Smooth muscle cell (in vitro differentiated cells): ENCODE measurements at regions not wholly inside any gene's neighbourhood (a gene's known extent, or its start where the extent isn't known, plus 50 kb on each side); places are given as distances from the start of the nearest gene placed in this dataset.

Experiments used
- DNase-seq: peaks from one replicate; lab custom pipeline; 2025; ENCODE audit not compliant: unreplicated experiment; lab: John Stamatoyannopoulos, UW
- H2AFZ ChIP-seq: fragments of 200-600 bp; sonication (generic); 2 replicates; pipeline ENCODE4 v1.6.0; 2016; ENCODE audit warnings: antibody characterized with exemption, low read depth, mild to moderate bottlenecking
- H3F3A ChIP-seq: fragments of 200-600 bp; sonication (generic); 2 replicates; pipeline ENCODE4 v1.6.0; 2017; ENCODE audit warnings: antibody characterized with exemption, low read depth
- H3K27ac ChIP-seq: fragments of 200-600 bp; sonication (generic); 2 replicates; pipeline ENCODE4 v1.5.1; 2016; ENCODE audit warnings: low read depth, mild to moderate bottlenecking
- H3K27me3 ChIP-seq: fragments of 200-600 bp; sonication (generic); 2 replicates; pipeline ENCODE4 v1.6.1; 2016; ENCODE audit warnings: low read depth, mild to moderate bottlenecking
- H3K36me3 ChIP-seq: fragments of 200-600 bp; sonication (generic); 2 replicates; pipeline ENCODE4 v1.5.1; 2016; ENCODE audit warnings: low read depth
- H3K4me1 ChIP-seq: fragments of 200-600 bp; sonication (generic); 2 replicates; pipeline ENCODE4 v1.5.1; 2016; ENCODE audit warnings: low read depth
- H3K4me2 ChIP-seq: fragments of 200-600 bp; sonication (generic); 2 replicates; pipeline ENCODE4 v1.6.0; 2016; ENCODE audit warnings: mild to moderate bottlenecking
- H3K4me3 ChIP-seq: fragments of 200-600 bp; sonication (generic); 2 replicates; pipeline ENCODE4 v1.5.1; 2016; ENCODE audit warnings: mild to moderate bottlenecking
- H3K79me2 ChIP-seq: fragments of 200-600 bp; sonication (generic); 2 replicates; pipeline ENCODE4 v1.6.0; 2016; ENCODE audit warnings: low read depth, mild to moderate bottlenecking
- H3K9ac ChIP-seq: fragments of 200-600 bp; sonication (generic); 2 replicates; pipeline ENCODE4 v1.6.0; 2016; ENCODE audit warnings: low read depth
- H3K9me3 ChIP-seq: fragments of 200-600 bp; sonication (generic); replicated peaks from 2 replicates; pipeline ENCODE4 v1.5.1; 2016; ENCODE audit warnings: low read depth
- H4K20me1 ChIP-seq: fragments of 200-600 bp; sonication (generic); 2 replicates; pipeline ENCODE4 v1.6.0; 2016; ENCODE audit warnings: low read depth
- WGBS: methylation state at CpG from one replicate; pipeline ENCODE4 v1.1.7; 2016; ENCODE audit warnings: low lambda C conversion rate; 5-methylcytosine and 5-hydroxymethylcytosine counted together
- TF ChIP-seq, protein P1 (sequence below): fragments of 200-600 bp; sonication (generic); IDR thresholded peaks from 2 replicates; pipeline ENCODE4 v1.5.1; 2017; ENCODE audit warnings: borderline replicate concordance, mild to moderate bottlenecking, antibody characterized with exemption; ENCODE audit not compliant: insufficient read depth, poor library complexity, severe bottlenecking

DNA sequence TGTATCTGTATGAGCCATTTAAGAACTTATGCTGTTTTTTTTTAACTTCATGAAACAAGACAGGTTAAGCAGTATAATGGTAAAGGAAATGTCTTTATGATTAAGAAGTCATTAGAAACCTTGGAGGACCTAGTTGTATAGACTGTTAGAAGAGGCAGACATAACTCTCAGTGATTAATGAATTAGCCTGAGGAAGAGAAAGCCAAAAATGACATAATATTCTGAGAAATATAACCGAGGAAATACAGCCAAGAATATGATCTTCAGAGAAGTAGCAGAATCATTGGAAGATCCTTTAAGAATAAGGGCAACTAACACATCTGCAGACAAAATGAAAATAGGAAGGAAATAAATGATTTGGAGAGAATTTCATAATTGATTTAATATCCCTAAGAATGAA, 738.1 kb upstream of the NCAM2 start:
- no peaks in the 10 kb centered on the region for H4K20me1 ChIP-seq
- no peak overlapping the region for H3K27ac ChIP-seq
- 100% methylated on average over 1 of the region's 1 CpG for WGBS
- no peak for DNase-seq
- H3K36me3 ChIP-seq: no peaks in the 10 kb centered on the region
- H3K4me2 ChIP-seq: no peak overlapping the region
- no peak overlapping the region for H3K4me3 ChIP-seq
- no peaks in the 10 kb centered on the region for H3K4me1 ChIP-seq
- TF ChIP-seq, protein P1, sequence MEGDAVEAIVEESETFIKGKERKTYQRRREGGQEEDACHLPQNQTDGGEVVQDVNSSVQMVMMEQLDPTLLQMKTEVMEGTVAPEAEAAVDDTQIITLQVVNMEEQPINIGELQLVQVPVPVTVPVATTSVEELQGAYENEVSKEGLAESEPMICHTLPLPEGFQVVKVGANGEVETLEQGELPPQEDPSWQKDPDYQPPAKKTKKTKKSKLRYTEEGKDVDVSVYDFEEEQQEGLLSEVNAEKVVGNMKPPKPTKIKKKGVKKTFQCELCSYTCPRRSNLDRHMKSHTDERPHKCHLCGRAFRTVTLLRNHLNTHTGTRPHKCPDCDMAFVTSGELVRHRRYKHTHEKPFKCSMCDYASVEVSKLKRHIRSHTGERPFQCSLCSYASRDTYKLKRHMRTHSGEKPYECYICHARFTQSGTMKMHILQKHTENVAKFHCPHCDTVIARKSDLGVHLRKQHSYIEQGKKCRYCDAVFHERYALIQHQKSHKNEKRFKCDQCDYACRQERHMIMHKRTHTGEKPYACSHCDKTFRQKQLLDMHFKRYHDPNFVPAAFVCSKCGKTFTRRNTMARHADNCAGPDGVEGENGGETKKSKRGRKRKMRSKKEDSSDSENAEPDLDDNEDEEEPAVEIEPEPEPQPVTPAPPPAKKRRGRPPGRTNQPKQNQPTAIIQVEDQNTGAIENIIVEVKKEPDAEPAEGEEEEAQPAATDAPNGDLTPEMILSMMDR: no peak
- H3K9ac ChIP-seq: no peak overlapping the region
- H3F3A ChIP-seq: no peaks in the 10 kb centered on the region
- H3K79me2 ChIP-seq: no peaks in the 10 kb centered on the region
- no peaks in the 10 kb centered on the region for H3K9me3 ChIP-seq
- no peak overlapping the region for H2AFZ ChIP-seq
- no peaks in the 10 kb centered on the region for H3K27me3 ChIP-seq

DNA sequence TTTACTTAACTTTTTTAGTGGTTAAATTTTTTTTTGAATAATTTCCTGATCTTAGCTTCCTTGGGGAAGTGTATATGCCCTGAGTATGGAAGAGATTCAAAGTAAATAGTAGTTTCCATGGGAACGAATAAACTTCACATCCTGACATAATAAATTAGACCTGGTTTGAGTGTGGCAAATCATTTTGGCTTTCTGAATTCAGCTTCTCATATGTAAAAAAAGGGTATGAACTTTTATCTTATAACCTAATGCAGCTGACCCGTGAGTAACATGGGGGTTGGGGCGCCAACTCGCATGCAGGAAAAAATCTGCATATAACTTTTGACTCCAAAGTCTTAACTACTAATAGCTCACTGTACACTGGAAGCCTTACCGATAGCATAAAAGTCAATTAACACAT, 736.8 kb upstream of the NCAM2 start:
- no peak for DNase-seq
- WGBS: 91% methylated on average over 5 of the region's 5 CpGs

DNA sequence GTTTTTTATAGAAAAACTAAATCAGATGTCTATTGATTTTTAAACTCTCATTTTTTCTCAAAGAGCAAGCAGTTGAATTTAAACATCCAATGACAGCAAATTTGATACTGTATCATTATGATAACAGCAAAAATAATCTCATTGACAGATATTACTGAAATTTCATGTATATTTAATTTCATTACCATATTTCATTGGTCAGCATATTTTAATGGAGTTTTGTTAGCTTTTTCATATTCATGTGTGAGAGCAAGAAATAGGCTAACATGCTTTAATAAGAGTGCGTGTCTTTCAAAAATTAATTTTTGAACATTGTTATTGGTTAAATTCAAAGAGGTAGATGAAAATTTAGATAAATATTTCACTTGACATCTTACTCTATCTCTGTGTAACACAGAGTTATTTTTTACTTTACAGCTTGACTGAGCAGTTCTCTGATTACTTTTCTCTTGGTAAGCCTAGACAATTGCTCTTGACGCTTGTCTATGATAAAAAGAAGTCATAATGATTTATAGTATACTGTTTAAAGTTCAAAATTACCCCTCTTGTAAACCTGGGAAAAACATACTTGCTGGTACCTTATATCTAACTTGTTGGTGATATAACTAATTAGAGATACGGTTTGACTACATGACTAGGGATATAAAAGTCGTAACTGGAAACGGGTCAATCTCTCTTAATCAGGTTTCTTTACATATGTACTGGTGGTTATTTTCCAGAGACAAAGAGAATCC, 732.3 kb upstream of the NCAM2 start:
- no peaks in the 10 kb centered on the region for H3K36me3 ChIP-seq
- DNase-seq: no peak
- WGBS: 88% methylated on average over 5 of the region's 5 CpGs
- no peak overlapping the region for H3K9ac ChIP-seq
- H3K4me1 ChIP-seq: peaks cover 3% of the 10 kb centered on the region
- H3K4me2 ChIP-seq: no peak overlapping the region
- H4K20me1 ChIP-seq: no peaks in the 10 kb centered on the region
- H3K4me3 ChIP-seq: no peak overlapping the region
- no peak overlapping the region for H2AFZ ChIP-seq
- H3K27ac ChIP-seq: no peak overlapping the region
- no peaks in the 10 kb centered on the region for H3K79me2 ChIP-seq
- no peaks in the 10 kb centered on the region for H3F3A ChIP-seq
- no peaks in the 10 kb centered on the region for H3K27me3 ChIP-seq
- TF ChIP-seq, protein P1: no peak
- no peaks in the 10 kb centered on the region for H3K9me3 ChIP-seq

More for the DNA sequence above, 736.8 kb upstream of the NCAM2 start:
- Histone ChIP-seq H3K27me3 (no peaks in the 10 kb centered on the region), H4K20me1 (no peaks in the 10 kb centered on the region), H2AFZ (no peak overlapping the region), H3K4me3 (no peak overlapping the region), H3K79me2 (no peaks in the 10 kb centered on the region), H3K36me3 (no peaks in the 10 kb centered on the region), H3K9ac (no peak overlapping the region), H3K9me3 (no peaks in the 10 kb centered on the region), H3F3A (no peaks in the 10 kb centered on the region), H3K27ac (no peak overlapping the region), H3K4me2 (no peak overlapping the region), H3K4me1 (peaks cover under 1% of the 10 kb centered on the region)
- TF ChIP-seq, protein P1: no peak

DNA sequence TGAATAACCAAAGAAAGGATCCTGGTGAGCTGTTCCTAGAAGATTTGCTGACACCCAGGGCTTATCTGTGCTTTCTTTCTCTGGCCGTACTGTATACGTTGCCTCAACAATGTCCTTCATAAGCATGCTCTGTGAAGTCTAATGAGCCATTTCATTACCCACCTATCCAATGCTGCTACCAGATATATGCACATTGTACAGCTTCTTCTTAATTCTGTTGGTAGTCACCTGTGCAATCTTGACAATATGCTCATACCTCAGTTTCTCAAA, 731.8 kb upstream of the NCAM2 start:
- H3K36me3 ChIP-seq: no peaks in the 10 kb centered on the region
- no peaks in the 10 kb centered on the region for H3K79me2 ChIP-seq
- H3K9ac ChIP-seq: no peak overlapping the region
- H3F3A ChIP-seq: no peaks in the 10 kb centered on the region
- TF ChIP-seq, protein P1: no peak
- peaks cover 3% of the 10 kb centered on the region for H3K4me1 ChIP-seq
- no peaks in the 10 kb centered on the region for H3K9me3 ChIP-seq
- H3K27ac ChIP-seq: no peak overlapping the region
- no peak overlapping the region for H3K4me2 ChIP-seq
- H4K20me1 ChIP-seq: no peaks in the 10 kb centered on the region
- no peak for DNase-seq
- H2AFZ ChIP-seq: no peak overlapping the region
- 85% methylated on average over 2 of the region's 2 CpGs for WGBS
- no peaks in the 10 kb centered on the region for H3K27me3 ChIP-seq
- no peak overlapping the region for H3K4me3 ChIP-seq
